DOHH2 (cell line): ENCODE measurements at regions not wholly inside any gene's neighbourhood (a gene's known extent, or its start where the extent isn't known, plus 50 kb on each side); places are given as distances from the start of the nearest gene placed in this dataset.

Experiments used
- EZH2phosphoT487 ChIP-seq: fragments of 200-600 bp; sonication (generic); IDR thresholded peaks from 2 replicates; pipeline ENCODE4 v1.6.1; 2017; ENCODE audit warnings: borderline replicate concordance, mild to moderate bottlenecking, antibody characterized with exemption, low read length, moderate library complexity, mixed read lengths
- TF ChIP-seq, protein P1 (sequence below): fragments of 200-600 bp; sonication (generic); IDR thresholded peaks from one replicate; pipeline ENCODE4 v1.5.1; 2014; ENCODE audit warnings: antibody characterized with exemption, mild to moderate bottlenecking, low read depth, low read length; ENCODE audit not compliant: poor library complexity, severe bottlenecking

DNA sequence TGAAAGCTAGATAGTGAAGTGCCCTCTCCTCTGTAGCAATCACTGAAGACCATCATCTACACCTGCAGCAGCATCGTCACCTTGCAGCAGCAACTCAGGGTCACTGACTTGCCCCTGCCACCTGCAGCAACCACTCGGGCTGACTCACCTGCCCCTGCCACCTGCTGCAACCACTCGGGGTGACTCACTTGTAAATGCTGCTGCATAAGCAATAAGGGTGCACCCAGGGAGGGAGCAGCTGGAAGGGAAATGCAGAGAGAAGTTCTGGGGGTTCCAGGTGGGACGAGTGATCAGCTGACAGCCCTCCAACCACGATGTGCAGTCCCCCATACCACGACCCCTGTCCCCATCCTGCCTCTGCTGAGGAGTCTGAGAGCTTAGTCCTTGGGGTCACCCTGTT, 357.1 kb upstream of the SFSWAP start:
- TF ChIP-seq, protein P1, sequence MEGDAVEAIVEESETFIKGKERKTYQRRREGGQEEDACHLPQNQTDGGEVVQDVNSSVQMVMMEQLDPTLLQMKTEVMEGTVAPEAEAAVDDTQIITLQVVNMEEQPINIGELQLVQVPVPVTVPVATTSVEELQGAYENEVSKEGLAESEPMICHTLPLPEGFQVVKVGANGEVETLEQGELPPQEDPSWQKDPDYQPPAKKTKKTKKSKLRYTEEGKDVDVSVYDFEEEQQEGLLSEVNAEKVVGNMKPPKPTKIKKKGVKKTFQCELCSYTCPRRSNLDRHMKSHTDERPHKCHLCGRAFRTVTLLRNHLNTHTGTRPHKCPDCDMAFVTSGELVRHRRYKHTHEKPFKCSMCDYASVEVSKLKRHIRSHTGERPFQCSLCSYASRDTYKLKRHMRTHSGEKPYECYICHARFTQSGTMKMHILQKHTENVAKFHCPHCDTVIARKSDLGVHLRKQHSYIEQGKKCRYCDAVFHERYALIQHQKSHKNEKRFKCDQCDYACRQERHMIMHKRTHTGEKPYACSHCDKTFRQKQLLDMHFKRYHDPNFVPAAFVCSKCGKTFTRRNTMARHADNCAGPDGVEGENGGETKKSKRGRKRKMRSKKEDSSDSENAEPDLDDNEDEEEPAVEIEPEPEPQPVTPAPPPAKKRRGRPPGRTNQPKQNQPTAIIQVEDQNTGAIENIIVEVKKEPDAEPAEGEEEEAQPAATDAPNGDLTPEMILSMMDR, result no peak
- no peak for TF ChIP-seq EZH2phosphoT487
